Trophoblast cell (in vitro differentiated cells and primary cell): ENCODE measurements at regions not wholly inside any gene's neighbourhood (a gene's known extent, or its start where the extent isn't known, plus 50 kb on each side); places are given as distances from the start of the nearest gene placed in this dataset.

Source experiments
- DNase-seq, 2 donors: peaks; one replicate each; pipeline ENCODE4 v3.0.0-alpha.2; 2016
- H2AFZ ChIP-seq: 2 replicates; pipeline ENCODE4 v1.6.1; 2013; ENCODE audit warnings: low read length, moderate library complexity, mild to moderate bottlenecking; ENCODE audit not compliant: insufficient read depth, poor library complexity
- H2AK5ac ChIP-seq: 2 replicates; pipeline ENCODE4 v1.6.1; 2013; ENCODE audit warnings: mild to moderate bottlenecking, low read length
- H2BK120ac ChIP-seq: 2 replicates; pipeline ENCODE4 v1.6.1; 2013; ENCODE audit warnings: low read length, mild to moderate bottlenecking, moderate library complexity; ENCODE audit not compliant: insufficient read depth, poor library complexity
- H2BK12ac ChIP-seq: 2 replicates; pipeline ENCODE4 v1.6.1; 2013; ENCODE audit warnings: mild to moderate bottlenecking, low read length, moderate library complexity
- H2BK5ac ChIP-seq: 2 replicates; pipeline ENCODE4 v1.6.1; 2013; ENCODE audit warnings: low read length, low read depth, moderate library complexity, mild to moderate bottlenecking; ENCODE audit not compliant: poor library complexity
- H3K14ac ChIP-seq: 2 replicates; pipeline ENCODE4 v1.6.1; 2013; ENCODE audit warnings: mild to moderate bottlenecking, low read length
- H3K18ac ChIP-seq: 2 replicates; pipeline ENCODE4 v1.6.1; 2013; ENCODE audit warnings: mild to moderate bottlenecking, low read length
- H3K23ac ChIP-seq: 2 replicates; pipeline ENCODE4 v1.6.1; 2013; ENCODE audit warnings: low read length
- H3K27ac ChIP-seq: 2 replicates; pipeline ENCODE4 v1.5.1; 2013; ENCODE audit warnings: low read depth, mild to moderate bottlenecking, inconsistent platforms, low read length, moderate library complexity
- H3K27me3 ChIP-seq: 2 replicates; pipeline ENCODE4 v1.6.1; 2013; ENCODE audit warnings: inconsistent platforms, mild to moderate bottlenecking, low read length, moderate library complexity; ENCODE audit not compliant: insufficient read depth
- H3K36me3 ChIP-seq, 2 experiments: 1 replicate in 1 of 2; 2 replicates in 1 of 2; pipeline ENCODE4 v1.6.1; 2013; ENCODE audit warnings: low read length in 2 of 2, mild to moderate bottlenecking in 2 of 2, moderate library complexity in 1 of 2; ENCODE audit not compliant: insufficient read depth in 2 of 2, control insufficient read depth in 1 of 2
- H3K4ac ChIP-seq: 2 replicates; pipeline ENCODE4 v1.6.1; 2013; ENCODE audit warnings: low read depth, mild to moderate bottlenecking, low read length, moderate library complexity
- H3K4me1 ChIP-seq, 2 experiments: 1 replicate in 1 of 2; 2 replicates in 1 of 2; pipeline ENCODE4 v1.6.1; 2013; ENCODE audit warnings: low read length in 2 of 2, mild to moderate bottlenecking in 2 of 2, moderate library complexity in 1 of 2; ENCODE audit not compliant: insufficient read depth in 2 of 2, control insufficient read depth in 1 of 2
- H3K4me2 ChIP-seq: 2 replicates; pipeline ENCODE4 v1.6.1; 2013; ENCODE audit warnings: inconsistent platforms, mild to moderate bottlenecking, low read length, moderate library complexity
- H3K4me3 ChIP-seq: 2 replicates; pipeline ENCODE4 v1.5.1; 2013; ENCODE audit warnings: mild to moderate bottlenecking, low read depth, low read length, inconsistent platforms
- H3K79me1 ChIP-seq: one replicate; pipeline ENCODE4 v1.6.1; 2013; ENCODE audit warnings: low read length
- H3K79me2 ChIP-seq: 2 replicates; pipeline ENCODE4 v1.6.1; 2013; ENCODE audit warnings: low read length, mild to moderate bottlenecking; ENCODE audit not compliant: control insufficient read depth, insufficient read depth, poor library complexity
- H3K9ac ChIP-seq: 2 replicates; pipeline ENCODE4 v1.6.1; 2013; ENCODE audit warnings: mild to moderate bottlenecking, low read length
- H3K9me3 ChIP-seq: 2 replicates; pipeline ENCODE4 v1.6.1; 2013; ENCODE audit warnings: low read depth, mild to moderate bottlenecking, control low read depth, inconsistent platforms, low read length; ENCODE audit not compliant: insufficient read depth
- H4K12ac ChIP-seq: 2 replicates; pipeline ENCODE4 v1.6.1; 2013; ENCODE audit warnings: low read depth, mild to moderate bottlenecking, low read length, moderate library complexity
- H4K8ac ChIP-seq: 2 replicates; pipeline ENCODE4 v1.6.1; 2013; ENCODE audit warnings: low read depth, mild to moderate bottlenecking, low read length, moderate library complexity
- H4K91ac ChIP-seq: one replicate; pipeline ENCODE4 v1.6.1; 2013; ENCODE audit warnings: low read depth, mild to moderate bottlenecking, low read length, moderate library complexity
- WGBS: extraction: QIAGEN DNeasy Blood & Tissue Kit; methylation state at CpG from one replicate; pipeline ENCODE4 v1.1.7; 2013; ENCODE audit warnings: missing lambda C conversion rate; ENCODE audit not compliant: insufficient read length, insufficient coverage; ENCODE audit errors: extremely low coverage; 5-methylcytosine and 5-hydroxymethylcytosine counted together

- H2BK5ac ChIP-seq: no peak overlapping the region
- WGBS: no CpG with 5 or more reads among the region's 2 CpGs
- H3K27ac ChIP-seq: no peak overlapping the region
- H2BK12ac ChIP-seq: no peak overlapping the region
- H4K91ac ChIP-seq: no peak overlapping the region
- H3K9ac ChIP-seq: no peak overlapping the region
- H2BK120ac ChIP-seq: no peak overlapping the region
- H3K4me1 ChIP-seq: peaks cover 4 to 6% of the 10 kb centered on the region in 2 experiments
- H3K4me3 ChIP-seq: no peak overlapping the region
- H3K79me1 ChIP-seq: no peaks in the 10 kb centered on the region
- H3K23ac ChIP-seq: no peak overlapping the region
- H3K9me3 ChIP-seq: peaks cover 5% of the 10 kb centered on the region
- H2AFZ ChIP-seq: no peak overlapping the region
- H3K36me3 ChIP-seq: no peaks in the 10 kb centered on the region
- no peaks in the 10 kb centered on the region for H3K79me2 ChIP-seq
- H3K4me2 ChIP-seq: no peak overlapping the region
- no peak overlapping the region for H3K14ac ChIP-seq
- no peak overlapping the region for H2AK5ac ChIP-seq
- no peak overlapping the region for H3K4ac ChIP-seq
- H4K8ac ChIP-seq: no peak overlapping the region
- no peak for DNase-seq
- no peak overlapping the region for H4K12ac ChIP-seq
- no peak overlapping the region for H3K18ac ChIP-seq
- H3K27me3 ChIP-seq: no peaks in the 10 kb centered on the region
Measured at GRCh38 chr10:128553755-128554154, 427.5 kb upstream of the MKI67 start.

- no peaks in the 10 kb centered on the region for H3K36me3 ChIP-seq
- no peak overlapping the region for H4K8ac ChIP-seq
- no peak overlapping the region for H2BK5ac ChIP-seq
- no peaks in the 10 kb centered on the region for H3K27me3 ChIP-seq
- peaks cover 8% of the 10 kb centered on the region for H3K9me3 ChIP-seq
- H2AFZ ChIP-seq: no peak overlapping the region
- no peaks in the 10 kb centered on the region for H3K79me2 ChIP-seq
- H3K23ac ChIP-seq: no peak overlapping the region
- H3K4me3 ChIP-seq: no peak overlapping the region
- no peak overlapping the region for H4K12ac ChIP-seq
- peaks cover 4 to 6% of the 10 kb centered on the region in 2 experiments for H3K4me1 ChIP-seq
- no peaks in the 10 kb centered on the region for H3K79me1 ChIP-seq
- no peak for DNase-seq
- no peak overlapping the region for H3K4ac ChIP-seq
- H3K4me2 ChIP-seq: no peak overlapping the region
- H3K27ac ChIP-seq: no peak overlapping the region
- no peak overlapping the region for H4K91ac ChIP-seq
- no peak overlapping the region for H3K18ac ChIP-seq
- no CpG with 5 or more reads among the region's 15 CpGs for WGBS
- H2AK5ac ChIP-seq: no peak overlapping the region
- H2BK12ac ChIP-seq: no peak overlapping the region
- H3K14ac ChIP-seq: no peak overlapping the region
- H3K9ac ChIP-seq: no peak overlapping the region
- no peak overlapping the region for H2BK120ac ChIP-seq
Measured at GRCh38 chr10:128556182-128557110, 430.2 kb upstream of the MKI67 start.

GRCh38 chr10:128557149-128557710 is 431.0 kb upstream of the MKI67 start:
- H3K18ac ChIP-seq: no peak overlapping the region
- DNase-seq: no peak
- H4K12ac ChIP-seq: no peak overlapping the region
- no peaks in the 10 kb centered on the region for H3K79me2 ChIP-seq
- H2AFZ ChIP-seq: no peak overlapping the region
- H4K8ac ChIP-seq: no peak overlapping the region
- H2BK12ac ChIP-seq: no peak overlapping the region
- no CpG with 5 or more reads among the region's 12 CpGs for WGBS
- peaks cover 5% of the 10 kb centered on the region for H3K9me3 ChIP-seq
- no peaks in the 10 kb centered on the region for H3K36me3 ChIP-seq
- H2BK120ac ChIP-seq: no peak overlapping the region
- no peak overlapping the region for H3K23ac ChIP-seq
- no peak overlapping the region for H3K4me2 ChIP-seq
- H3K4me1 ChIP-seq: no peaks in the 10 kb centered on the region
- H3K14ac ChIP-seq: no peak overlapping the region
- no peak overlapping the region for H3K4ac ChIP-seq
- no peak overlapping the region for H2BK5ac ChIP-seq
- no peaks in the 10 kb centered on the region for H3K27me3 ChIP-seq
- H3K79me1 ChIP-seq: no peaks in the 10 kb centered on the region
- H3K27ac ChIP-seq: no peak overlapping the region
- no peak overlapping the region for H4K91ac ChIP-seq
- no peak overlapping the region for H2AK5ac ChIP-seq
- no peak overlapping the region for H3K4me3 ChIP-seq
- H3K9ac ChIP-seq: no peak overlapping the region

DNA sequence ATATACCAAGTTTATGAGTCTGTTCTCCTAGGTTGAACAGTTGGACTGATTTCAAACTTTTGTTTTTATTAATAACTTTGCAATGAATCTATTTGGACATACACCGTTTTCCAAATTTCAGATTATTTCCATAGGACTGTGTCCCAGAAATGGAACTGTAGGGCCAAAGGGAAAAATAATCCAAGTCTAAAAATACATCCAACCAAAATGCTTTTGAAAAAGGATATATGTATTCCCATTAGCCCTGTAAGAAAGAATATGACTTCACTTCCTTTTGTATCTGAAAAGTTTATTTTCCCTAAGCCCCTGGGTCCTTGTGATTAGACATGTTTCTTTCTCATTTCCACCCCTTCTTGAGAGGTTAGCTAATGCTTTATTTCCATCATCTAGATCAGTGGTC is 434.2 kb upstream of the MKI67 start:
- H3K79me2 ChIP-seq: no peaks in the 10 kb centered on the region
- H3K4ac ChIP-seq: no peak overlapping the region
- H3K36me3 ChIP-seq: no peaks in the 10 kb centered on the region
- H3K27ac ChIP-seq: no peak overlapping the region
- H2AK5ac ChIP-seq: no peak overlapping the region
- H3K4me2 ChIP-seq: no peak overlapping the region
- no peak overlapping the region for H4K91ac ChIP-seq
- H3K27me3 ChIP-seq: no peaks in the 10 kb centered on the region
- H2BK120ac ChIP-seq: no peak overlapping the region
- no peak overlapping the region for H4K8ac ChIP-seq
- H3K14ac ChIP-seq: no peak overlapping the region
- no peaks in the 10 kb centered on the region for H3K4me1 ChIP-seq
- H3K4me3 ChIP-seq: no peak overlapping the region
- DNase-seq: no peak
- no peak overlapping the region for H4K12ac ChIP-seq
- no peaks in the 10 kb centered on the region for H3K79me1 ChIP-seq
- H3K23ac ChIP-seq: no peak overlapping the region
- H3K9me3 ChIP-seq: peaks cover 6% of the 10 kb centered on the region
- H2AFZ ChIP-seq: no peak overlapping the region
- no peak overlapping the region for H3K18ac ChIP-seq
- no peak overlapping the region for H2BK5ac ChIP-seq
- H3K9ac ChIP-seq: no peak overlapping the region
- no peak overlapping the region for H2BK12ac ChIP-seq
- WGBS: no CpG with 5 or more reads among the region's 1 CpG
